ENCODE measurements at regions not wholly inside any gene's neighbourhood (a gene's known extent, or its start where the extent isn't known, plus 50 kb on each side); places are given as distances from the start of the nearest gene placed in this dataset.

GRCh38 chr13:34474187-34474868, 467.7 kb upstream of the NBEA start:
- TF ChIP-seq, protein P1, sequence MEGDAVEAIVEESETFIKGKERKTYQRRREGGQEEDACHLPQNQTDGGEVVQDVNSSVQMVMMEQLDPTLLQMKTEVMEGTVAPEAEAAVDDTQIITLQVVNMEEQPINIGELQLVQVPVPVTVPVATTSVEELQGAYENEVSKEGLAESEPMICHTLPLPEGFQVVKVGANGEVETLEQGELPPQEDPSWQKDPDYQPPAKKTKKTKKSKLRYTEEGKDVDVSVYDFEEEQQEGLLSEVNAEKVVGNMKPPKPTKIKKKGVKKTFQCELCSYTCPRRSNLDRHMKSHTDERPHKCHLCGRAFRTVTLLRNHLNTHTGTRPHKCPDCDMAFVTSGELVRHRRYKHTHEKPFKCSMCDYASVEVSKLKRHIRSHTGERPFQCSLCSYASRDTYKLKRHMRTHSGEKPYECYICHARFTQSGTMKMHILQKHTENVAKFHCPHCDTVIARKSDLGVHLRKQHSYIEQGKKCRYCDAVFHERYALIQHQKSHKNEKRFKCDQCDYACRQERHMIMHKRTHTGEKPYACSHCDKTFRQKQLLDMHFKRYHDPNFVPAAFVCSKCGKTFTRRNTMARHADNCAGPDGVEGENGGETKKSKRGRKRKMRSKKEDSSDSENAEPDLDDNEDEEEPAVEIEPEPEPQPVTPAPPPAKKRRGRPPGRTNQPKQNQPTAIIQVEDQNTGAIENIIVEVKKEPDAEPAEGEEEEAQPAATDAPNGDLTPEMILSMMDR (IDR thresholded peaks at IDR 0.05): no peak
- TF ChIP-seq POLR2A (IDR thresholded peaks at IDR 0.05): no peak
